A549 (cell line): ENCODE measurements at regions not wholly inside any gene's neighbourhood (a gene's known extent, or its start where the extent isn't known, plus 50 kb on each side); places are given as distances from the start of the nearest gene placed in this dataset.
A peak's percentile ranks its signal among the peaks of the same experiment; 100 is the strongest.

Source experiments
- ATAC-seq, 2 experiments: fragments of 200-7000 bp in 1 of 2; fragments of >200 bp in 1 of 2; cut with Nextera tagmentation in 1 of 2; cut with Tn5 transposase in 1 of 2; 3 replicates each; pipeline versions ENCODE4 v1.8.0 to v1.9.1; 2018 to 2020; ENCODE audit warnings: mild to moderate bottlenecking in 1 of 2, moderate library complexity in 1 of 2
- CTCF ChIA-PET: fragments of 300-600 bp; sonication (Branson Sonifier 250); formaldehyde crosslinking; extraction: SDS; loops from one replicate; lab custom pipeline; 2021; ENCODE audit warnings: antibody characterized with exemption, inconsistent platforms; lab: Yijun Ruan, JAX
- POLR2A ChIA-PET: fragments of 350-600 bp; formaldehyde crosslinking; extraction: SDS; loops from one replicate; lab custom pipeline; 2021; ENCODE audit warnings: antibody characterized with exemption, inconsistent platforms; lab: Yijun Ruan, JAX
- DNase-seq, 2 experiments: peaks; one replicate each; pipeline versions ENCODE4 v3.0.0 to v3.0.0-alpha.2; 2011 to 2016; ENCODE audit warnings: low read depth in 1 of 2, low spot score in 1 of 2
- FAIRE-seq: peaks from 2 replicates; lab custom pipeline; 2011; peaks lifted over from hg19 to GRCh38; lab: Jason Lieb, UNC
- H3K27ac ChIP-seq, 2 experiments: fragments of >200 bp; sonication (Bioruptor Twin); formaldehyde crosslinking; 3 replicates each; pipeline ENCODE4 v1.5.1; 2016 to 2017
- H3K4me1 ChIP-seq: fragments of >200 bp; sonication (Bioruptor Twin); formaldehyde crosslinking; 3 replicates; pipeline ENCODE4 v1.6.1; 2016
- H3K4me2 ChIP-seq: fragments of >200 bp; sonication (Bioruptor Twin); formaldehyde crosslinking; 3 replicates; pipeline ENCODE4 v1.6.1; 2016
- H3K4me3 ChIP-seq: fragments of >200 bp; sonication (Bioruptor Twin); formaldehyde crosslinking; 3 replicates; pipeline ENCODE4 v1.5.1; 2016
- H3K9me3 ChIP-seq: fragments of >200 bp; sonication (Bioruptor Twin); formaldehyde crosslinking; 3 replicates; pipeline ENCODE4 v1.6.1; 2016
- BHLHE40 ChIP-seq: IDR thresholded peaks from 2 replicates; pipeline ENCODE4 v1.6.1; 2012; ENCODE audit warnings: low read depth, low read length, inconsistent platforms
- CBX8 ChIP-seq: fragments of 200-600 bp; sonication (generic); IDR thresholded peaks from 2 replicates; pipeline ENCODE4 v1.6.1; 2016
- CEBPB ChIP-seq, 2 experiments: fragments of >200 bp in 1 of 2; sonication (Bioruptor Twin) in 1 of 2; formaldehyde crosslinking in 1 of 2; IDR thresholded peaks; 2 replicates each; pipeline ENCODE4 v1.6.1; 2012 to 2016
- CHD4 ChIP-seq: fragments of 200-600 bp; sonication (generic); IDR thresholded peaks from 2 replicates; pipeline ENCODE4 v1.6.1; 2016; ENCODE audit warnings: antibody characterized with exemption, mild to moderate bottlenecking, borderline replicate concordance
- EP300 ChIP-seq, 2 experiments: fragments of >200 bp; sonication (Bioruptor Twin); formaldehyde crosslinking; IDR thresholded peaks; 2 replicates in 1 of 2; 3 replicates in 1 of 2; pipeline ENCODE4 v1.6.1; 2016 to 2017
- GATA3 ChIP-seq: IDR thresholded peaks from 2 replicates; pipeline ENCODE4 v1.6.1; 2012; ENCODE audit warnings: borderline replicate concordance
- MYC ChIP-seq: IDR thresholded peaks from 2 replicates; pipeline ENCODE4 v1.6.1; 2012; ENCODE audit warnings: mild to moderate bottlenecking, inconsistent platforms, low read length, improper control_type of control experiment, borderline replicate concordance
- NFE2L2 ChIP-seq: fragments of 150-350 bp; conservative IDR thresholded peaks from 2 replicates; pipeline ENCODE4 v1.6.1; 2014; ENCODE audit warnings: low read length
- NPAS2 ChIP-seq: fragments of 250-450 bp; sonication (Bioruptor Pico); IDR thresholded peaks from 2 replicates; pipeline ENCODE4 v1.8.0; 2022; ENCODE audit warnings: mild to moderate bottlenecking, moderate library complexity, borderline replicate concordance
- NR3C1 ChIP-seq: fragments of >200 bp; sonication (Bioruptor Twin); formaldehyde crosslinking; IDR thresholded peaks from 3 replicates; pipeline ENCODE4 v1.6.1; 2017
- POLR2A ChIP-seq: IDR thresholded peaks from 2 replicates; pipeline ENCODE4 v1.6.1; 2012; ENCODE audit warnings: mild to moderate bottlenecking, low read length
- RCOR1 ChIP-seq: fragments of 150-350 bp; IDR thresholded peaks from 2 replicates; pipeline ENCODE4 v1.6.1; 2014; ENCODE audit warnings: antibody characterized with exemption, low read length, low read depth
- WGBS: methylation state at CpG from one replicate; pipeline ENCODE4 v1.1.6; 2017; ENCODE audit errors: missing lambda C conversion rate; 5-methylcytosine and 5-hydroxymethylcytosine counted together
- TF ChIP-seq, protein P1 (sequence below): fragments of 250-450 bp; sonication (Bioruptor Pico); IDR thresholded peaks from 2 replicates; pipeline ENCODE4 v1.5.0; 2021; ENCODE audit warnings: mild to moderate bottlenecking, moderate library complexity, borderline replicate concordance
- TF ChIP-seq, protein P2 (sequence below): fragments of >200 bp; sonication (Bioruptor Twin); formaldehyde crosslinking; IDR thresholded peaks from 2 replicates; pipeline ENCODE4 v1.6.1; 2016

DNA sequence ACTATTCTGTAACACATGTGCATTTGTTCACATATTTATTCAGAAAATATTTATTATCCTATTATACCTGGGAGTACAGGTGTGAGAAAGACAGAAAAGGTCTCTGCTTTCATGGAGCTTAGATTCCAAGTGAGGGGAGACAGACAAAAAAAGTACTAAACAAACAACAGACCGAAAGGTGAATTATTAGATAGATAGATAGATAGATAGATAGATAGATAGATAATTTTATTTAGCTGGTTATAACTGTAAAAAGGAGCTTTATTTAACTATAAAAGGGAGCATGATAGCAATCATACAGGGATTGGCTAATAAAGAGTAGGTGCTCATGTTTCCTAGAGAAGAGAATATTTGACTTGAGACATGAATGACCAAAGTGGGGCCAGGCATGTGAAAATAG is 119.4 kb downstream of the TNFSF18 start (continued):
- TF ChIP-seq NR3C1 (no peak), NPAS2 (CRISPR knock-in tag) (no peak), BHLHE40 (no peak)

DNA sequence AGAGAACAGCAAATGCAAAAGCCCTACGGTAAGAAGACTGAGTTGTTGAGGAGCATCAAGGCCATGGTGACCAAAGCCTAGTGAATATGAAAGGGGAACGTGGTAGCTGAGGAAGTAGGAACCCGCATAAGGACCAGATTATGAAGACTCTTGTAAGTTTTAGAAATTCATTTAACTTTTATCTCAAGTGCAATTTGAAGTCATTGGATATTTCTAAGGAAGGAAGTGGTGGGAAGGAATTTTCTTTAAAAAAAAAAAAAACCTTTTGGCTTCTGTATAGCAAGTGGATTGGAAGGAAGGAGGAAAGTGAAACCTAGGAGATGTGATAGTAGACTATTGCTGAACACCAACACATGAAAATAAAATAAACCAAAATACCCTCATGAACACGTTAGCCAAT is 119.0 kb downstream of the TNFSF18 start:
- no peak for FAIRE-seq
- Histone ChIP-seq H3K4me3 (no peak overlapping the region), H3K4me2 (no peak overlapping the region), H3K4me1 (peaks cover 33% of the 10 kb centered on the region), H3K27ac (peak overlapping the region; percentile 56 to 84; a peak in 4 of 6 replicates), H3K9me3 (peaks cover 6% of the 10 kb centered on the region; the same call in 1 of the 3 replicates)
- 92% methylated on average over 4 of the region's 4 CpGs for WGBS
- no peak for DNase-seq
- ChIA-PET POLR2A (no interaction called here), CTCF (interaction anchor here (1.1 to 2.1 kb wide), 2 partner anchors 13 to 271 kb away, joined by 3 to 6 read pairs; no protein-coding TSS in a partner anchor)
- no peak for ATAC-seq
- TF ChIP-seq CEBPB (IDR thresholded peaks at IDR 0.05): no peak
- TF ChIP-seq MYC: no peak
- no peak for TF ChIP-seq CBX8

DNA sequence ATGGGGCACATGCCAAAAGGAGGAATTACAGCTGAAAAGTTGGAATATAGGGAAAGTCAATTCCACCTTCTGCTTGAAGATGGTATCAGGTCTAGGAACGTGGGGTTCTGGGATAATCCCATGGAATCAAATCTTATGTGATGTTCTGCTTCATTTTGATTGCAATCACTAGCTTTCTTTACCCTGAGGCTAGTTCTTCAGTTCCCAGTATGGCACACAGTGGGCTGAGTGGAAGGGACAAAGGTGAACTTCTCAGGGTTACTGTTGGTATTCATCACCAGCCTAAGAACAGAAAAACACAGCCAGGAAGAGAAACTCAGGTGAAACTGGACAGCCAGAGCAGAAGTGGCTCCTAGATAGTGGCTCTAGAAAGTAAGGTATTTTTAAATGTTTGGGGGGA is 117.8 kb downstream of the TNFSF18 start:
- ATAC-seq (no peak), DNase-seq (peak in 1 of 2 experiments; percentile 16), FAIRE-seq (no peak)
- H3K4me3 ChIP-seq: no peak overlapping the region
- H3K4me1 ChIP-seq: peaks cover 33% of the 10 kb centered on the region
- peak overlapping the region; percentile 84 to 95 for H3K27ac ChIP-seq
- H3K4me2 ChIP-seq: peak overlapping the region; percentile 39
- WGBS: 79% methylated on average over 1 of the region's 1 CpG
- no peak for TF ChIP-seq GATA3
- no peak for TF ChIP-seq RCOR1
- no peak for TF ChIP-seq POLR2A
- TF ChIP-seq, protein P1, sequence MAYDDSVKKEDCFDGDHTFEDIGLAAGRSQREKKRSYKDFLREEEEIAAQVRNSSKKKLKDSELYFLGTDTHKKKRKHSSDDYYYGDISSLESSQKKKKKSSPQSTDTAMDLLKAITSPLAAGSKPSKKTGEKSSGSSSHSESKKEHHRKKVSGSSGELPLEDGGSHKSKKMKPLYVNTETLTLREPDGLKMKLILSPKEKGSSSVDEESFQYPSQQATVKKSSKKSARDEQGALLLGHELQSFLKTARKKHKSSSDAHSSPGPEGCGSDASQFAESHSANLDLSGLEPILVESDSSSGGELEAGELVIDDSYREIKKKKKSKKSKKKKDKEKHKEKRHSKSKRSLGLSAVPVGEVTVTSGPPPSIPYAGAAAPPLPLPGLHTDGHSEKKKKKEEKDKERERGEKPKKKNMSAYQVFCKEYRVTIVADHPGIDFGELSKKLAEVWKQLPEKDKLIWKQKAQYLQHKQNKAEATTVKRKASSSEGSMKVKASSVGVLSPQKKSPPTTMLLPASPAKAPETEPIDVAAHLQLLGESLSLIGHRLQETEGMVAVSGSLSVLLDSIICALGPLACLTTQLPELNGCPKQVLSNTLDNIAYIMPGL (CRISPR knock-in tag): no peak
- ChIA-PET CTCF (interaction anchor here (0.7 kb wide), 1 partner anchor 89 kb away, joined by 3 read pairs; no protein-coding TSS in a partner anchor), POLR2A (interaction anchor here (0.6 to 0.7 kb wide), 2 partner anchors 41 to 1289 kb away, joined by 3 read pairs; no protein-coding TSS in a partner anchor)
- peaks cover 6% of the 10 kb centered on the region; the same call in 1 of the 3 replicates for H3K9me3 ChIP-seq

DNA sequence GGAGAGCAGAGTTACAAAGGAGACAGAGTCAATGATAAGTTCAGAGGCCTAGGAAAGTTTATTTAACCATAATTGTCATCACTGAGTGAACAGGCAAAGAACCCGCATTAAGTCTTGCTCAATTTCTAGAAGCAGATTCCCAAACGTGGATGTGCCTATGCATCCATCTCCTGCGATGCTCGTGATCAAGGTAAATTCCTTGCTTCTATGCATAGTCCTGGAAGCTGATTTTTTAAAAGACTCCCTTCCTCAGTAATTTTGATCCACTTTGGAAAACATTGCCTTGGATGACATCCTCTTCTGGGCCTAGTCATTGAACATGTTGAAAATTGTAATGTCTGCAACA is 116.4 kb downstream of the TNFSF18 start:
- DNase-seq (no peak), FAIRE-seq (no peak), ATAC-seq (no peak; a peak in 1 of 6 replicates)
- H3K9me3 ChIP-seq: peaks cover 6% of the 10 kb centered on the region; the same call in 1 of the 3 replicates
- POLR2A ChIA-PET: no interaction called here
- peaks cover 25% of the 10 kb centered on the region for H3K4me1 ChIP-seq
- WGBS: 27% methylated on average over 4 of the region's 4 CpGs
- H3K4me3 ChIP-seq: no peak overlapping the region
- TF ChIP-seq MYC: no peak
- TF ChIP-seq, protein P2, sequence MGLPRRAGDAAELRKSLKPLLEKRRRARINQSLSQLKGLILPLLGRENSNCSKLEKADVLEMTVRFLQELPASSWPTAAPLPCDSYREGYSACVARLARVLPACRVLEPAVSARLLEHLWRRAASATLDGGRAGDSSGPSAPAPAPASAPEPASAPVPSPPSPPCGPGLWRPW: no peak
- peak in 1 of 2 experiments; percentile 44; a peak in 2 of 4 replicates for TF ChIP-seq CEBPB (IDR thresholded peaks at IDR 0.05)
- no peak for TF ChIP-seq EP300 (IDR thresholded peaks at IDR 0.05)
- TF ChIP-seq NPAS2 (CRISPR knock-in tag): peak; percentile 44; the same call in 1 of the 2 replicates
- TF ChIP-seq CHD4: no peak
- CTCF ChIA-PET: no interaction called here
- H3K27ac ChIP-seq: peak overlapping the region; percentile 84 to 95
- H3K4me2 ChIP-seq: peak overlapping the region; percentile 39

DNA sequence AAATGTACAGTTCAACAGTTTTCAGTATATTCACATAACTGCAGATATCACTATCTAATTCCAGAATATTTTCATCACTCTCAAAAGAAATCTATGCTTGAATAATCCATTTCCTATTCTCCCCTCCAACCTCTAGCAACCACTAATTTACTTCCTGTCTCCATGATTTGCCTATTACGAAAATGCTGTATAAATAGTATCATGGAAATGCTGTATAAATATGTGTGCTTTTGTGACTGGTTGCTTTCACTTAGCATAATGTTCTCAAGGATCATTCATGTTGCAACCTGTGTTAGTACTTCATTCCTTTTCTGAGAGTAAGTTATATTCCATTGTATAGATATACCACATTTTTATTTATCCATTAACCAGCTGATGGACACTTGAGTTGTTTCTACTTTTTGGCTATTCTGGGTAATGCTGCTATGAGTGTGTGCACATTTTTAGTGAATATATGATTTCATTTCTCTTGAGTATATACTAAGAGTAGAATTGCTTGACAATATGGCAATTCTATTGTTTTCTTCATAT is 115.6 kb downstream of the TNFSF18 start:
- no peak for TF ChIP-seq NFE2L2
- FAIRE-seq (no peak), ATAC-seq (no peak), DNase-seq (no peak)
- WGBS: 94% methylated on average over 1 of the region's 1 CpG
- Histone ChIP-seq H3K4me3 (no peak overlapping the region), H3K4me2 (peak overlapping the region; percentile 39; the same call in 2 of the 3 replicates), H3K27ac (peak overlapping the region; percentile 84 to 95), H3K4me1 (peaks cover 25% of the 10 kb centered on the region), H3K9me3 (peaks cover 6% of the 10 kb centered on the region; the same call in 1 of the 3 replicates)
- ChIA-PET POLR2A (no interaction called here), CTCF (no interaction called here)
